H1 (cell line): ENCODE measurements at regions not wholly inside any gene's neighbourhood (a gene's known extent, or its start where the extent isn't known, plus 50 kb on each side); places are given as distances from the start of the nearest gene placed in this dataset.

Experiments used
- CTCF ChIA-PET: fragments of 300-600 bp; sonication (Branson Sonifier 250); formaldehyde crosslinking; loops from one replicate; lab custom pipeline; 2021; ENCODE audit not compliant: partially characterized antibody; lab: Charles Lee
- POLR2A ChIA-PET: fragments of 300-600 bp; sonication (Branson Sonifier 250); formaldehyde crosslinking; loops from one replicate; lab custom pipeline; 2021; ENCODE audit warnings: inconsistent platforms; ENCODE audit not compliant: partially characterized antibody; lab: Charles Lee
- DNase-seq, 2 experiments: peaks; one replicate each; pipeline versions ENCODE4 v3.0.0 to v3.0.0-alpha.2; 2010 to 2022; ENCODE audit warnings: low spot score in 2 of 2, low read depth in 1 of 2, mixed read lengths in 1 of 2
- FAIRE-seq: peaks from 2 replicates; lab custom pipeline; 2011; peaks lifted over from hg19 to GRCh38; lab: Jason Lieb, UNC
- H2AFZ ChIP-seq: 2 replicates; pipeline ENCODE4 v1.8.1; 2012; ENCODE audit warnings: low read length, inconsistent platforms
- H2AK5ac ChIP-seq: 2 replicates; pipeline ENCODE4 v1.6.1; 2013; ENCODE audit warnings: low read depth, low read length
- H2BK120ac ChIP-seq: replicated peaks from 2 replicates; pipeline ENCODE3; 2013; ENCODE audit warnings: low read depth, low read length, inconsistent platforms
- H2BK12ac ChIP-seq: 2 replicates; pipeline ENCODE4 v1.6.1; 2013; ENCODE audit warnings: low read depth, low read length
- H2BK15ac ChIP-seq: 2 replicates; pipeline ENCODE4 v1.6.1; 2013; ENCODE audit warnings: low read length
- H2BK20ac ChIP-seq: 2 replicates; pipeline ENCODE4 v1.6.1; 2013; ENCODE audit warnings: low read length
- H2BK5ac ChIP-seq: 2 replicates; pipeline ENCODE4 v1.6.1; 2013; ENCODE audit warnings: low read depth, low read length
- H3K14ac ChIP-seq: 2 replicates; pipeline ENCODE4 v1.6.1; 2013; ENCODE audit warnings: inconsistent platforms; ENCODE audit not compliant: insufficient read length
- H3K18ac ChIP-seq: 2 replicates; pipeline ENCODE4 v1.6.1; 2013; ENCODE audit warnings: low read length; ENCODE audit errors: extremely low read depth
- H3K23ac ChIP-seq: 2 replicates; pipeline ENCODE4 v1.6.1; 2013; ENCODE audit warnings: inconsistent platforms; ENCODE audit not compliant: insufficient read length
- H3K23me2 ChIP-seq: 2 replicates; pipeline ENCODE4 v1.6.1; 2013; ENCODE audit warnings: low read depth, low read length
- H3K27ac ChIP-seq: 2 replicates; pipeline ENCODE4 v1.6.1; 2011; ENCODE audit warnings: low read depth, low read length, inconsistent platforms
- H3K27me3 ChIP-seq, 4 experiments: replicated peaks in 1 of 4; 1 replicate in 1 of 4; 2 replicates in 3 of 4; pipeline versions ENCODE4 v1.6.1 to v1.8.1; 2011 to 2013; ENCODE audit warnings: low read length in 3 of 4, mild to moderate bottlenecking in 3 of 4, inconsistent platforms in 2 of 4, mixed read lengths in 2 of 4, moderate library complexity in 1 of 4; ENCODE audit not compliant: control insufficient read depth in 3 of 4, insufficient read depth in 3 of 4; ENCODE audit errors: extremely low read depth in 1 of 4
- H3K36me3 ChIP-seq, 4 experiments: 2 replicates each; pipeline versions ENCODE4 v1.6.1 to v1.8.1; 2011 to 2013; ENCODE audit warnings: mild to moderate bottlenecking in 4 of 4, low read length in 3 of 4, moderate library complexity in 2 of 4, control low read depth in 1 of 4, inconsistent platforms in 1 of 4; ENCODE audit not compliant: insufficient read depth in 4 of 4, control insufficient read depth in 2 of 4
- H3K4ac ChIP-seq: replicated peaks from 2 replicates; pipeline ENCODE3; 2013; ENCODE audit warnings: low read length, low read depth, mixed read lengths, inconsistent platforms; ENCODE audit not compliant: insufficient read length
- H3K4me1 ChIP-seq, 4 experiments: replicated peaks in 1 of 4; 1 replicate in 1 of 4; 2 replicates in 3 of 4; pipeline versions ENCODE4 v1.6.1 to v1.8.1; 2011 to 2013; ENCODE audit warnings: low read length in 3 of 4, inconsistent platforms in 2 of 4, mixed read lengths in 1 of 4; ENCODE audit not compliant: insufficient read depth in 4 of 4, control insufficient read depth in 3 of 4
- H3K4me2 ChIP-seq, 2 experiments: 2 replicates each; pipeline versions ENCODE4 v1.6.1 to v1.8.1; 2011 to 2013; ENCODE audit warnings: low read depth in 2 of 2, low read length in 2 of 2, control low read depth in 1 of 2, inconsistent platforms in 1 of 2, mild to moderate bottlenecking in 1 of 2; ENCODE audit not compliant: insufficient read depth in 1 of 2
- H3K4me3 ChIP-seq, 4 experiments: fragments of 200-600, 300-600 bp in 1 of 4; sonication (generic), shearing (Covaris generic), sonication (Bioruptor Twin) in 1 of 4; 2 replicates each; pipeline versions ENCODE4 v1.5.1 to v1.8.1; 2011 to 2016; ENCODE audit warnings: low read length in 4 of 4, low read depth in 3 of 4, control low read depth in 2 of 4, inconsistent platforms in 2 of 4, mild to moderate bottlenecking in 2 of 4, mixed read lengths in 1 of 4, moderate library complexity in 1 of 4; ENCODE audit not compliant: insufficient read depth in 2 of 4; ENCODE audit errors: extremely low read depth in 1 of 4
- H3K56ac ChIP-seq: replicated peaks from 2 replicates; pipeline ENCODE3; 2013; ENCODE audit warnings: low read depth, mild to moderate bottlenecking, mixed read lengths, low read length, inconsistent platforms; ENCODE audit not compliant: insufficient read length
- H3K79me1 ChIP-seq: 2 replicates; pipeline ENCODE4 v1.6.1; 2013; ENCODE audit warnings: low read depth, low read length, control low read depth
- H3K79me2 ChIP-seq, 2 experiments: 2 replicates each; pipeline versions ENCODE4 v1.6.1 to v1.8.1; 2012 to 2013; ENCODE audit warnings: low read length in 2 of 2, mild to moderate bottlenecking in 2 of 2, inconsistent platforms in 1 of 2; ENCODE audit not compliant: insufficient read depth in 2 of 2, control insufficient read depth in 1 of 2
- H3K9ac ChIP-seq, 4 experiments: replicated peaks in 1 of 4; 1 replicate in 1 of 4; 2 replicates in 3 of 4; pipeline versions ENCODE4 v1.6.1 to v1.8.1; 2011 to 2013; ENCODE audit warnings: low read depth in 3 of 4, low read length in 3 of 4, control low read depth in 2 of 4, mild to moderate bottlenecking in 2 of 4, moderate library complexity in 2 of 4, inconsistent platforms in 1 of 4; ENCODE audit errors: extremely low read depth in 1 of 4
- H3K9me3 ChIP-seq, 2 experiments: 2 replicates each; pipeline versions ENCODE4 v1.6.1 to v1.8.1; 2012 to 2013; ENCODE audit warnings: mild to moderate bottlenecking in 2 of 2, moderate library complexity in 2 of 2, control low read depth in 1 of 2, inconsistent platforms in 1 of 2, low read depth in 1 of 2, low read length in 1 of 2, mixed read lengths in 1 of 2; ENCODE audit not compliant: insufficient read depth in 2 of 2
- H4K20me1 ChIP-seq, 2 experiments: replicated peaks in 1 of 2; 2 replicates each; pipeline versions ENCODE3 to v1.8.1; 2011 to 2013; ENCODE audit warnings: inconsistent platforms in 2 of 2, low read length in 2 of 2, mild to moderate bottlenecking in 1 of 2; ENCODE audit not compliant: insufficient read depth in 2 of 2, control insufficient read depth in 1 of 2
- H4K5ac ChIP-seq: 2 replicates; pipeline ENCODE4 v1.6.1; 2013; ENCODE audit warnings: low read length, low read depth, mixed read lengths, inconsistent platforms; ENCODE audit not compliant: insufficient read length
- H4K8ac ChIP-seq: 2 replicates; pipeline ENCODE4 v1.8.0; 2013; ENCODE audit warnings: mild to moderate bottlenecking, moderate library complexity, low read length, inconsistent platforms; ENCODE audit not compliant: insufficient read depth; ENCODE audit errors: extremely low read depth
- H4K91ac ChIP-seq: replicated peaks from 2 replicates; pipeline ENCODE3; 2013; ENCODE audit warnings: low read length, mixed read lengths, inconsistent platforms; ENCODE audit not compliant: insufficient read length
- ASH2L ChIP-seq: fragments of 200-600, 300-600 bp; sonication (generic); IDR thresholded peaks from one replicate; pipeline ENCODE4 v1.7.1; 2017; ENCODE audit warnings: low read length
- CBX8 ChIP-seq: fragments of 300-800, 300-1000 bp; sonication (generic); IDR thresholded peaks from 2 replicates; pipeline ENCODE4 v1.7.1; 2016; ENCODE audit warnings: low read depth, low read length, borderline replicate concordance
- MAFK ChIP-seq: IDR thresholded peaks from 2 replicates; pipeline ENCODE4 v1.6.1; 2012; ENCODE audit warnings: low read depth, mild to moderate bottlenecking, improper control_type of control experiment, low read length
- WGBS, 2 experiments: shearing (Covaris generic) in 1 of 2; methylation state at CpG; one replicate each; pipeline versions ENCODE4 v1.1.6 to v1.1.7; 2013 to 2015; ENCODE audit warnings: low lambda C conversion rate in 2 of 2, mixed read lengths in 2 of 2, inconsistent platforms in 1 of 2, low coverage in 1 of 2, missing lambda C conversion rate in 1 of 2; ENCODE audit not compliant: insufficient replicate concordance in 2 of 2, insufficient coverage in 1 of 2, insufficient read length in 1 of 2; ENCODE audit errors: extremely low coverage in 1 of 2, missing lambda C conversion rate in 1 of 2; 5-methylcytosine and 5-hydroxymethylcytosine counted together

GRCh38 chr3:6321999-6322398, 538.9 kb upstream of the GRM7 start:
- Histone ChIP-seq H2BK120ac (no peak overlapping the region), H3K9ac (no peak overlapping the region), H4K8ac (no peak overlapping the region), H3K4me1 (no peaks in the 10 kb centered on the region), H3K27ac (no peak overlapping the region), H2AFZ (no peak overlapping the region), H3K36me3 (no peaks in the 10 kb centered on the region), H3K18ac (no peak overlapping the region), H3K79me2 (no peaks in the 10 kb centered on the region), H3K4me3 (no peak overlapping the region), H4K5ac (no peak overlapping the region), H3K27me3 (no peaks in the 10 kb centered on the region), H2BK15ac (no peak overlapping the region), H3K9me3 (no peaks in the 10 kb centered on the region), H3K4ac (no peak overlapping the region), H3K23ac (no peak overlapping the region), H2BK20ac (no peak overlapping the region), H3K56ac (no peak overlapping the region), H4K91ac (no peak overlapping the region), H2BK12ac (no peak overlapping the region), H2AK5ac (no peak overlapping the region), H2BK5ac (no peak overlapping the region), H3K4me2 (no peak overlapping the region), H3K23me2 (no peaks in the 10 kb centered on the region), H3K14ac (no peak overlapping the region), H4K20me1 (no peaks in the 10 kb centered on the region), H3K79me1 (no peaks in the 10 kb centered on the region)
- CTCF ChIA-PET = no interaction called here
- DNase-seq (no peak), FAIRE-seq (no peak)
- WGBS, 2 experiments = 88% methylated on average over 3 of the region's 3 CpGs; no CpG with 5 or more reads in 1 of the 2 experiments
- POLR2A ChIA-PET = no interaction called here
- no peak for TF ChIP-seq CBX8
- TF ChIP-seq MAFK = no peak
- TF ChIP-seq ASH2L = no peak
